GM12872 (cell line): ENCODE measurements at regions not wholly inside any gene's neighbourhood (a gene's known extent, or its start where the extent isn't known, plus 50 kb on each side); places are given as distances from the start of the nearest gene placed in this dataset.
A peak's percentile ranks its signal among the peaks of the same experiment; 100 is the strongest.

ENCODE experiments used
- TF ChIP-seq, protein P1 (sequence below): IDR thresholded peaks from 3 replicates; pipeline ENCODE4 v1.5.1; 2011; ENCODE audit warnings: low read depth, mild to moderate bottlenecking, low read length, moderate library complexity; ENCODE audit not compliant: insufficient read depth

DNA sequence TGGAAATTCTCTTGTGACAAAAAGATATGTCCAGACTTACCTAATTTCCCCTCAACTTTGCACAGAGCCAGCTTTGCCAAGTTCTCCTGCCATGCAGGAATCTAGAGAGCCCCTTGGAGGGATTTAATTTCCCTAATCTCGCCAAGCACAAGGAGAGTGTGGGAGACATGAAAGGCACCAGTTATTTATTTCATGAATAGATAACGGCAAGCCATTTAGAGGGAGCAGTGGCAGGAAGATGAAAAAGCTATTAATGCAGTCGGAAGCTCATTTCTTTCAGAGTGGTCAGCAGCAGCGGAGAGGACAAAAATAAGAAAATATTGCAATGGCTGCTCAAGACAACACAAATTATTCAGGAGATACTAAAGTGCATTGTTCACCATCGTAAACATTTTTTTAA is 150.9 kb upstream of the WSCD2 start:
- TF ChIP-seq, protein P1, sequence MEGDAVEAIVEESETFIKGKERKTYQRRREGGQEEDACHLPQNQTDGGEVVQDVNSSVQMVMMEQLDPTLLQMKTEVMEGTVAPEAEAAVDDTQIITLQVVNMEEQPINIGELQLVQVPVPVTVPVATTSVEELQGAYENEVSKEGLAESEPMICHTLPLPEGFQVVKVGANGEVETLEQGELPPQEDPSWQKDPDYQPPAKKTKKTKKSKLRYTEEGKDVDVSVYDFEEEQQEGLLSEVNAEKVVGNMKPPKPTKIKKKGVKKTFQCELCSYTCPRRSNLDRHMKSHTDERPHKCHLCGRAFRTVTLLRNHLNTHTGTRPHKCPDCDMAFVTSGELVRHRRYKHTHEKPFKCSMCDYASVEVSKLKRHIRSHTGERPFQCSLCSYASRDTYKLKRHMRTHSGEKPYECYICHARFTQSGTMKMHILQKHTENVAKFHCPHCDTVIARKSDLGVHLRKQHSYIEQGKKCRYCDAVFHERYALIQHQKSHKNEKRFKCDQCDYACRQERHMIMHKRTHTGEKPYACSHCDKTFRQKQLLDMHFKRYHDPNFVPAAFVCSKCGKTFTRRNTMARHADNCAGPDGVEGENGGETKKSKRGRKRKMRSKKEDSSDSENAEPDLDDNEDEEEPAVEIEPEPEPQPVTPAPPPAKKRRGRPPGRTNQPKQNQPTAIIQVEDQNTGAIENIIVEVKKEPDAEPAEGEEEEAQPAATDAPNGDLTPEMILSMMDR: no peak

DNA sequence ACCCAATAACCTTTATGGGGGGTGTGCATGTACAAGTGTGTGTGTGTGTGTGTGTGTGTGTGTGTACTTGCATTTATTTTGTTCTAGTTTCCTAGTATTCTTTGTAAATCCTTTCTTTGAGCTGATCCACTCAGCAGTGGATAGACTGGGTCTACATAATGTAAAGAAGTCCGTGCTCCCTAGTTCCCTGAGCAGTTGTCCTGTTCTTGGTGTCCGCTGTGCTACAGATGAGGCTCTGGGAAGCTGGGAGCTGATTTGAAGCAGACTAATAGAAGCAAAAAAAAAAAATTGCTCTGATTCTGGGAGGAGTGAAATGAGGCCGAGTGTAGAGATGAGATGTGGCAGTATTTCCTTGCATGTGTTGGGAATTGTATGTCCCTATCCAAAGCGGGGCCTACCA is 150.4 kb upstream of the WSCD2 start:
- TF ChIP-seq, protein P1: no peak

DNA sequence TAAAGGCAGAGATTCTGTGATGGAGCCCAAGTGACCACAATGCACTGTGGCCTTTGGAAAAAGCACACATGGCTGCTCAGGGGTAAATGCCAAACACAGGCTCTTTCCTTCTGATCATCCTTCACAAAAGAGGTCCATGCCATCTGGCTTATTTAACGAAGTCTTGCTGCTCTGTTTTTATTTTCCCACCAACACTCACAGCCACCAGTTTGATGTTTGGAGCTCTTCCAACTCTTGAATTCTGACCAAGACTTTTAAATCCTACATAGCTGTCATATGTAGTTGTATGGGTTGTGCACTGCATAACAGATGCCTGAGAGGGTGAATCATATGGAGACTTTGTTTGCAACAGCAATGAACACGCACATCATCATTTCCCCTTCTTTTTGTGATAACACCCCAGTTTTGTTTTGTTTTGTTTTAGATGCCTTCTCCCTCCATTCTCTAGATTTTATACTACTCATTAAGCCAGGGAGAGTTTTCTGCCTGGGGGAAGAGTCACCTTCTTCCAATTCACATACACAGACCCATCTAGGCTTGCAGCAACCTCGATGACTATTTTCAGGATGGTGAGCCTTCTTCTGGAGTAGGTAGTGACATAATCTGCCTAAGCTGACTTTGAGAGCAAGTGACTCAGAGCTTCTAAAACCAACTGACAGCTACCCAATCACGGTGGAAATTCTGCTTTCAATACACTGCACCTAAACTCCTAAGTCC is 145.2 kb upstream of the WSCD2 start:
- TF ChIP-seq, protein P1: no peak

DNA sequence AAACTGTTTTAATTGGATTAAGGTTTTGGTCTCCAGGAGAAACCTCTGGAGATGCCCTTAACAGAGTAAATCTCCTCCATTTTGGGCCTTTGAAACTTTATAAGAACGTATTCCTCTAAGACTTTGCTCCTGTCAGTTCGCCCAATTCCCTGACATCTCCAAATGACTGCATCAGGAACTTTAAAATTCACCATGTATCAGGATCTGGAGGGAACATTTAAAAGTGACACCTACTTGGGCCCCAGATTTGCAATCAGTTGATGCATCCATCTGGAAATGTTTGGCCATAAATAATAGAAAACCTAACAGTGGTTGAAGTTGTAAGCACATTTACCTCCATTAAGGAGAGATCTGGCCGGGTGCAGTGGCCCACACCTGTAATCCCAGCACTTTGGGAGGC is 144.1 kb upstream of the WSCD2 start:
- TF ChIP-seq, protein P1: no peak

DNA sequence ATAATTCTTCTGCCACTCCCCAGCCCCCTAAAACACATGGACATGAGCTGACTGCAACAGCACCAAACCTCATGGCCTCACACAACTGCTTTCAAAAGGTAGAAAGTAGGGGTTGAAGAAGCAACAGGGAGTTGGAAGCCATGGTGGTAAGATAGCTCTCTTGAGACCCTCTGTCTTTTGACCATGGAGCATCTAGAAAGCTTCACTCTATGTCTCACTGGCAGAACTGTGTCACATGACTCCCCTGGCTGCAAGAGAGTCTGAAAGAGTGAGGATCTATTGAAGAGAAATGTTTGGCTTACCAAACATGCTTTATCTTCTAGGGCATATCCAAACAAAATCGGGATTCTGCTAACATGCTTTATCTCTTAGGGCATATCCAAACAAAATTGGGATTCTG is 142.9 kb upstream of the WSCD2 start:
- TF ChIP-seq, protein P1: no peak

DNA sequence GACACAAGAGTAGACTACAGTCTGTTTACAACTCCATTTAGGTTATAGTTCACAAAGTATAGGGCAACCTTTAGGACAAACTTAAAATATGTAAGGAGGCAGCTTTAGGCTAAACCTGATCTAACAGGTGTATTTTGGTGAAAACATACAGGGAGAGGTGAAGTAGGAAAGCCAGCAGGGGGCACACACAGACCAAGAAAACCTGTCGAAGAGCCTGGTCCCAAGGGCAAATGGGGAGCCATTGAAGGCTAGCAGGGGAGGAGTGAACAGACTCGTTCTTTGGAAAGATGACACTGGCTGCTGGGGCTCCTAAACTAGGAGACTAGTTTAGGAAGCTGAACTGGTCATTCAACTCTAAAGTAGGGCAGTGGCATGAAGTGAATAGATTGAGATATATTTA is 138.8 kb upstream of the WSCD2 start:
- TF ChIP-seq, protein P1: peak; percentile 55

DNA sequence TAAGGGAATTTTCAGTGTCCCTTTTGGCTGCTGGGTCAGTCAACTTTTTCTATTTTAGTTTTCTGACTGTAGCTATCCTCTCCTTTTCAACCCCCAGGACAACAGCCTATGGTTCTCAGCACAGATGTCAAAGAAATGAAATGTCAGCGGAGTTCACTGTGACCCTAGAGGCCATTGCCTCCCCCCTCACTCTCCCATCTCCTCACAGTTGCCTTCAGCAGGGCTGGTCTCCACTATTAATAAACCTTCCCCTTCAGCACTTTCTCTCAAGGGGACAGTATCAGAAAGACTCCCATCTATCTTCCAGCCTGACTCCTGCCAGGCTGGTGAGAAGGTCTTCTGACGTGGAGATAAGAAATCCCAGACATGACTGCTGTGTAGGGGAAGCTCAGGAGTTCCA is 137.1 kb upstream of the WSCD2 start:
- TF ChIP-seq, protein P1: no peak
